T-helper 9 cell (primary cell): ENCODE measurements at regions not wholly inside any gene's neighbourhood (a gene's known extent, or its start where the extent isn't known, plus 50 kb on each side); places are given as distances from the start of the nearest gene placed in this dataset.
"Not testable (repeated sequence)": the region's sequence is repeated elsewhere in the genome, so short reads cannot be mapped to it uniquely, and the experiment has no call there.

ENCODE experiments used
- DNase-seq: peaks from one replicate; pipeline ENCODE4 v3.0.0-alpha.2; 2020

DNA sequence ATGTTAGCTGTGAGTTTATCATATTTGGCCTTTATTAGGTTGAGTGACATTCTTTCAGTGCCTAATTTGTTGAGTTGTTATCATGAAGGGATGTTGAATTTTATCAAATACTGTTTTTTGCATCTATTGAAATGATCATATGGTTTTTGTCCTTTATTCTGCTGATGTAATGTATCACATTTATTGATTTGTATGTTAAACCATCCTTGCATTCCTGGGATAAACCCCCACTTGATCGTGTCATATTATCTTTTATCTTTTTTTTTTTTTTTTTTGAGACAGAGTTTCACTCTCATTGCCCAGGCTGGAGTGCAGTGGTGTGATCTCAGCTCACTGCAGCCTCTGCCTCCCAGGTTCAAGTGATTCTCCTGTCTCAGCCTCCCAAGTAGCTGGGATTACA, 51.9 kb upstream of the MFGE8 start:
- DNase-seq, result not testable (repeated sequence)

DNA sequence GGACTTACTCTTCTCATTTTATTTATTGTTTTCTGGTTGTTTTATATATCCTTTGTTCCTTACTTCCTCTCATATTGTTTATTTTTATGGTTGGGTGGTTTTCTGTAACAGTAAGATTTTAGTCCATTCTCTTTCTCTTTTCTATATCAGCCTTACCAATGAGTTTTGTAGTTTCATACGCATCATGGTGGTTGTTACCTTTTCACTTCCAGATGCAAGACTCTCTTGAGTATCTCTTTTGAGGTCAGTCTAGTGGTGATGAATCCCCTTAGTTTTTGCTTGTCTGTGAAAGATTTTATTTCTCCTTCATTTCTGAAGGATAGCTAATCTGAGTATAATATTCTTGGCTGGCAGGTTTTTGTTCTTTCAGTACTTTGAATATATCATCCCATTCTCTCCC, 57.1 kb upstream of the MFGE8 start:
- no peak for DNase-seq

GRCh38 chr15:88974392-88974791, 61.2 kb upstream of the MFGE8 start:
- no peak for DNase-seq

DNA sequence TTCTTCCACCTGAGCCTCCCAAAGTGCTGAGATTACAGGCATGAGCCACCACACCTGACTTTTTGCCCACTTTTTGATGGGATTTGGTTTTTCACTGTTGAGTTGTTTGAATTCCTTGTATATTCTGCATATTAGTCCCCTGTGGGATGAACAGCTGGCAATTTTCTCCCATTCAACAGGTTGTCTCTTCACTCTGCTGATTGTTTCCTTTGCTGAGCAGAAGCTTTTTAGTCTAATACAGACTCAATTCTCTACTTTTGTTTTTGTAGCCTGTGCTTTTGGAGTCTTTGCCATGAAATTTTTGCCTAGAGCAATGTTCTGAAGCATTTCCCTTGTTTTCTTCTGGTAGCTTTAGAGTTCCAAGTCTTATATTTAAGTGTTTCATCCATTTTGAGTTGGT, 62.7 kb upstream of the MFGE8 start:
- DNase-seq, result no peak

- no peak for DNase-seq
Measured at GRCh38 chr15:88976656-88977055, 63.5 kb upstream of the MFGE8 start.

DNA sequence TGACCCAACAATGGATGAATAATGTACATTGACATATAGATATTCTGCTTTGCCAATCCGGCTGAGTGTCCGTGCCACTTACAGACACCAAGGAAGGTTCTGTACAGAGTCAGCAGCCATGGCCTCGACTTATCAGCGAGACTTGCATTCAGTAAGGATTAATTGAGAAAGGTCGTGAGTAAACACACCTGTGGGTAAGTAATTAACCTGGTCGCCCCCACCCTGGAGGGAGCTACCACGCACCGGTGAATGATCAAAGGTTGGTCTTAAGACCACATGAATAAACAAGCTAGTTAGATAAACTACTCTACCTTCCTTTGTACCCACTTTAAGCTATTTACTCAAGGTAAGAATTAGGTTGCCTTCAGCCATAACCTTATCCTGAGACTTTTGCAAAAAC, 66.5 kb upstream of the MFGE8 start:
- DNase-seq, result no peak

- no peak for DNase-seq
Measured at GRCh38 chr15:88980498-88980897, 67.3 kb upstream of the MFGE8 start.

DNA sequence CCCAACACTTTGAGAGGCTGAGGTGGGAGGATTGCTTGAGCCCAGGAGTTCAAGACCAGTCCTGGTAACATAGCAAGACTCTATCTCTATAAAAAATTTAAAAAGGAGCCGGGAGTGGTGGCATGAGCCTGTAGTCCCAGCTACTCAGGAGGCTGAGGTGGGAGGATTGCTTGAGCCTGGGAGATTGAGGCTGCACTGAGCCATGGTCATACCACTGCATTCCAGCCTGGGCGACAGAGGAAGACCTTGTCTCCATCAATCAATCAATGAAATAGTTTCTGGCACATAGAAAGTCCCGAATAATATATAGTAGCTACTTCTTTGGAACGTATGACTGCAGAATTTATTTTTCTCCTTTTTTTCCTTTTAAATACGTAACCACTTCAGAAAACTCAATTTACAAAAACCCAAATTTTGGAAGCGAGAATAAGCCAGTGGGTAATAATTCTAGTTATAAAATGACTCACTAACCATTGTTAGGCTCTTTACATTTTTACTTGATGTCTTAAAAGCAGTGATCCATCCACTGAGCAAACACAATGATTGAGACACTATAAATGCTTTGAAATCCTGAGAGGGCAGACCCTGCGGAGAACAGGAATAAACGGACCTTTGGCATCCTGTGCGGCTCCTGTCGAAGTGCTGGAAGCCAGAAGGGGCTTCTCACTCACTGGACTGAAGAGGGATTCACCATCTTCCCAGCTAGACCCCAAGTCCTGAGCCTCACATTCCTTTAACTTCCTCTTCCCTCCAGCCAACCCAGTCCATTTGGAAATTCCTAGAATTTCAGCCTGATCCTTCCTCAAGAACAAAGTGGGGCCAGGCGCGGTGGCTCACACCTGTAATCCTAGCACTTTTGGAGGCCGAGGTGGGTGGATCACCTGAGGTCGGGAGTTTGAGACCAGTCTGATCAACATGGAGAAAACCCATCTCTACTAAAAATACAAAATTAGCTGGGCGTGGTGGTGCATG, 68.4 kb upstream of the MFGE8 start:
- DNase-seq, result no peak

DNA sequence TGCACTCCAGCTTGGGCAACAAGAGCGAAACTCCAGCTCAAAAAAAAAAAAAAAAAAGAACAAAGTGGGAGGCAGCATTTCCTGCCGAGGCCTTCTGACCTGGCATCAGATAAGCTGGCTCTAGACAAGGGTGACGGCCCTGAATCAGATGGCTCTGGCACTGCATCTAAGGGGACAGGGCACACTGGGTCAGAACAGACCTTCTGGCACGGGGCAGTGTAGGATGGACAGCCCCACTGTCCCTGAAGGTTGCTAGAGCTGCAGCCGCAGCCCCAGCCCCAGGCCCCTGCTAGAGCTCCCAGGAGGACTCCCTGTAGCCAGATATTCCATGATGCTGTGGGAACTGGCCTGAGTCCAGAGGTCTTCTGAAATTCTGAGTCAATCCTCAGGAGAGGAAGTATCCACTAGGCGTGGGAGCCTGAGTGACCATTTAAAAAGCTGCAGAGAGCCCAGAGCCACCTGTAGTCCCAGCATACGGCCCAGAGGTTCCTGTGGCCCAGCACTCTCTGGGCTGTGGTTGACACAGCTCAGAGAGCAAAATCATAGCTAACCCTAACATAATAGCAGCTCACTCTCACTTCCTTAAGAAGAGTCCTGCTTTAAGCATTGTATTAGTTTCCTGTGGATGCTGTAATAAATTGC, 69.2 kb upstream of the MFGE8 start:
- no peak for DNase-seq

GRCh38 chr15:88982946-88983342, 69.8 kb upstream of the MFGE8 start:
- no peak for DNase-seq

DNA sequence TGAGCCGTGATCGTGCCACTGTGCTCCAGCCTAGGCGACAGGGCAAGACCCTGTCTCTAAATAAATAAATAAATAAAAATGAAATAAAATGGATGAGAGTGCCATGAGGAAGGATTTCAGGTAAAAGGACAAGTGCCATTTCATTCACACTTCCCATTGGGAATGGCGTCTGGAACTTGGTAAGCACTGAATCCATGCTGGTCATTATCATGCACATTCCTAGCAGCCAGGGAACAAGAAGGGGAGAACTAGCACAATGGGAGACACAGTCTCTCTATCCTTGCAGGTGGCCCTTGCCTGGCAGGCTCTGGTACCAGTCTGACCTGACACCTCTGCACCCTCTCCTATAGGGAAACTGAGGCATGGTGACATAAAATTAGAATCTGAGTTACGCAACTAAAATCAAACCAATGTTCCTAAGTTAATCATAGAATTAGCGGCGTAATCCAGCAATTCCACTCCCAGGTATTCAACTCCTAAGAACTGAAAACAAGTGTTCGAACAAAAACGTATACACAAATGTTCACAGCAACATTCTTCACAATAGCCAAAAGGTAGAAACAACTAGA, 70.8 kb upstream of the MFGE8 start:
- DNase-seq, result no peak

DNA sequence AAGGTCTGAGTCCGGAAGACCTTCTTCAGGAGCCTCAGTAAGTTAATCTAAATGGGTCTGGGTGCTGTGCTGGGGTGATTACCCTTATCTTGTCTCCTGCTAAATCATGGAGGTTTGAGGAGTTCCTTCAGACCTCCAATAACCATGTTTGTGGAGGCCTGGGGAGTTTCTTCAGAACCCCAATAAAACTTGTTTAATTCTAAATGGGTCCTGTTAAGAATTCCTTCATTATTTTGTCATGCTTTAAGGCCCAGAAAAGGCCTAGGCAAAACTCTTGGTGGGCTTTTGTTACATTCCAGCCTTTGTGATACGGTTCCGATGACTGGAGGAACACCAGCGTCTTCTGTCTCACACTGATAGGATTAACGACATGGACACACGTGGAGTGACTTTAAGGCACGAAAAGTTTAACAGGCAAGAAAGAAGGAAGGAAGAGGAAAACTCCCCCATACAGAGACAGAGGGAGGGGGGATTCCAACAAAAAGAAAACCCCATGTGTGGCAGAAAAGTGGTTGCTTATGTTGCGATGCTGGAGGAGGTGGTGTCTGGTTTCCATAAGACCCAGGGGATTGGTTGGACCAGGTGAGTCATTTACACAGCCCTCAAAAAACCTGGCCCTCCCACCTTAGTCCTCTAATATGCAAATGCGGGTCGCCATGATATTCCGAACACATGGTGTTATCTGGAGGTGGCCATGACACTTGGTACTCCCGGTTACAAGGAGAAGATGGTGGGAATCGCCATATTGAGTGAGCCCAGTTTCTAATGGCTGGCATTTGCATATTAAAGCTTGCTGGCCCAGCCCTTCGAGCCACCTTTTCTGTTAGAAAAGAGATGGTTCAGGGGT, 72.6 kb upstream of the MFGE8 start:
- no peak for DNase-seq

DNA sequence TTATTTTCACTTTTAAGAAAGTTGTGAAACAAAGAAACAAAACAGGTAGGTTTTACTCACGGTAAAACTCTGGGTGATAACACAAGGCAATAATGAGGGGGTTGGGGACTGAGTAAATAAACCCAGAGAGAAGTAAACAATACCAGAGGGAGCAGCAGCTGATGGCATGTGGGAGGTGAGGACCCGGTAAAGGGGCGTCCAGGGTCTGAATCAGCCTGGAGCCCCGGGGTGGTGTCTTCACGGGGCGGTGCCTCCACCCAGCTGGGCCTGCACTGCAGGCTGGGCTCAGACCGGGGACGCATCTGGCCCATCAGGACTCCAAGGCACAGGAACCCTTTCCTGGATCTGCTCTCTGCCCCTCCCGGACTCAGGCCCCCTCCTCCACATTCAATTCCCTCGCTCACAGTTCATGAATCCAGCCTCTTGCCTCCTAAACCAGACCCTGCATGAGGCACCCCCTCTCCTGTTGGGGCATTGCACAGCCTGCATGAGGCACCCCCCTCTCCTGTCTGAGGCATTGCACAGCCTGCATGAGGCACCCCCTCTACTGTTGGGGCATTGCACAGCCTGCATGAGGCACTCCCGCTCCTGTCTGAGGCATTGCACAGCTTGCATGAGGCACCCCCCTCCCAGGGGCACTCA, 73.9 kb upstream of the MFGE8 start:
- DNase-seq, result no peak

DNA sequence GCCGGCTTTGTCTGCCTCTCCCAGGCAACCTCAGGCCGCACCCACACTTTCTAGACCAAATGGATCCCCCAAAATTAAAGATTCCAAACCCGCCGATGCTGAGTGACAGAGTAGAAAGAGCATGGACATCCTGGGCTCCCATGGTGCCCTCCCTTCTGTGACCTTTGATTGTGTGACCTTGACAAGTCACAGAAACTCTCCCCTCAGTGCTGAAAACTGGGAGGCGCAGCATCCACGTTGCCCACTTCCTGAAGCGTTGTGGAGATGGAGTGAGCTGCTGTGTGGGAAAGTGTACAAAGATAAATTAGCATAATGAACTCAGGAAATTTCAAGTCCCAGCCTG, 74.4 kb upstream of the MFGE8 start:
- DNase-seq, result no peak

DNA sequence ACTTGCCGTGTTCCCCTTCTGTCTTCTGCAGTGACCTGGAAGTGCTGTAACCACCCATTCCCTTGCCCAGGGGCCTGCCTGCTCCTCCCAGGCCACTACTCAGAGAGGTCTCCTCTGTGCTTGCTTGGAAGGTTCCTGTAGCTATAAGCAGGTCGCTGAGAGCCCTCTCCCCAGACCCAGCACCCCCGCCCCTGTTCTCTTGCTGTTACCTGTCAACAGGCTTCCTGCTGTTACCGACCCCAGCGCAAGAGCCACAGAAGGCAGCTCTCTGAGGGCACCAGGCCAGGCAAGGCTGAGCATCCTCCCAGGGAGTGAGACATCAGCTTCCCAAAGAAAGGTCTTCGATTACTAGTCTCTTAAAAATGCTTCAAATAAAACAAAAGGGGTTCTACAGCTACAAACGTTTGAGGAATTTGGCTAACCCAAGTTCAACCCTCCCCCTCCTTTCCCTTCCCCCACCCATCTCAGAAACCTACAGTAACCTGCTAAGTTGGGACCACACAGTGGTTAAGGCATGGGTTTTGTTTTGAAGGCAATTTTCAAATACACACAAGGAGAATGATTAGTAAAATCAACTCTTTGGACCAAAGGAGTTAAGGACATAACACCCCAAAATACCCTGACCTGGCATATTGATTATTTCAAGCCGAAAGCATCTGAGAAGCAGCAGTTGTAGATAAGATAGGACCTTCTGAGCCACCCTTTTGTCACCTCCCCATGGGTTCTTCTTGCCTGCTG, 74.9 kb upstream of the MFGE8 start:
- DNase-seq, result no peak

- DNase-seq, result no peak
Measured at GRCh38 chr15:88989578-88989977, 76.4 kb upstream of the MFGE8 start.

- DNase-seq, result no peak
Measured at GRCh38 chr15:88990185-88990679, 77.1 kb upstream of the MFGE8 start.

DNA sequence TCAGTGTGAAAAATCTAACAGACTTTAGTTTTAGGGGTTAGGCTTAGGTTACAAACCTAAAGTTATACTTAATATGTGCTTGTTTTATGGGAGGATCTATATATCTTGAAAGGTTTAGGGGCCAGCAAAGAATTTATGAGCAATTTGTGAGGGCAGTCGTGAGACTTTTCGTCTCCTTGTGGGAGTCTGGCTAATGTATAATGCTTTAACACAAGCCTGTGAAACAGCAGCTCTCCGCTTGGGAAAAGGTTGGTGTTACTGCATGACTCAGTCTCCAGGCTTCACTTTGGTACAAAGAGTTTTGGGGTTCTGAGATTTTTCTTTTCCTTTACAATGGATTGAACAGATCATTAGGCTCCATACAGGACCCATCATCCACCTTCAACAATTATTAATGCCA, 79.0 kb upstream of the MFGE8 start:
- no peak for DNase-seq

GRCh38 chr15:88992912-88993376, 79.8 kb upstream of the MFGE8 start:
- DNase-seq, result no peak

- no peak for DNase-seq
Measured at GRCh38 chr15:88993662-88994061, 80.5 kb upstream of the MFGE8 start.

- no peak for DNase-seq
Measured at GRCh38 chr15:88994286-88994685, 81.1 kb upstream of the MFGE8 start.

DNA sequence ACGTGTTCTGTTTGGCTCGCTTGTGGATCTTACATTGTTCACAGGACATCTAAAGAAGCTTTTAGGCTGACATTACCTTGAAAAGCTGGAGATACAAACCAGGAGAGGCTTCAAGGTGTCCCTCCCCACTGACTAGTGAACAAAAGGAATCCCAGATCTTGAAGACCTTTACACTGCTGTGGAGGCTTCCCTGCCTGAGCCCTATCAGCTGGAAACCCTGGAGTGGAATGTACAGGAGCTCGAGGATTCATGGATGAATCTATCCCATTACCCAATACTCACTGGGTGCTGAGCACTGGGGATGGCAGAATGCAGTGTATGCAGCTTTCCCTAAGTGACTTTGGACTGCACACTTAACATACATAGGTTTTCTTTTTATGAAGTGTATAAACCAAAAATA, 82.3 kb upstream of the MFGE8 start:
- DNase-seq, result no peak
